ENCODE measurements at regions not wholly inside any gene's neighbourhood (a gene's known extent, or its start where the extent isn't known, plus 50 kb on each side); places are given as distances from the start of the nearest gene placed in this dataset.
"Not testable (repeated sequence)": the region's sequence is repeated elsewhere in the genome, so short reads cannot be mapped to it uniquely, and the experiment has no call there.

GRCh38 chr3:40886660-40887425, 312.5 kb upstream of the CTNNB1 start:
- no peak for DNase-seq (ENCODE audit: low read depth in 2 of 3, low spot score in 2 of 3)

- DNase-seq (ENCODE audit: low read depth in 2 of 3, low spot score in 2 of 3), result no peak
Observed at GRCh38 chr3:40891186-40891585, 308.1 kb upstream of the CTNNB1 start.

DNA sequence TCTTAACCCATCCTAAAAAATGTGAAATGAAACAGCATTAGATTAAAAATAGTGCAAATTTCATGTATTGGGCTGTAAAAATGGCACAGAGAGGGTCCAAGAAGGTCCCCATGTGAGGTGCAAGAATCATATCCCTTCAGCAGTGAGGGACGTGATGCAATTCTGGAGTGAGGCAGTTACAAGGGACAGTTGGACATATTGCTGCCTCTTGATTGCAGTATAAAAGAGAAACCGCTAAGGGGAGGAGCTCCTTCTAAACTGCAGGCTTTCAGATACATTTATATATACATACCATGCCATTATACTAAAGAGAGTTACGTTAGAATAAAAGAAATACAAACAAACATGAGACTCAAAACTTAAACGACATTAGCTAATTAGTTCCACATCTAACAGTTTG, 304.2 kb upstream of the CTNNB1 start:
- no peak for DNase-seq (ENCODE audit: low read depth in 2 of 3, low spot score in 2 of 3)

- no peak for DNase-seq (ENCODE audit: low read depth in 2 of 3, low spot score in 2 of 3)
Observed at GRCh38 chr3:40899286-40899712, 300.0 kb upstream of the CTNNB1 start.

- DNase-seq (ENCODE audit: low read depth in 2 of 3, low spot score in 2 of 3), result no peak
Observed at GRCh38 chr3:40901298-40901697, 298.0 kb upstream of the CTNNB1 start.

DNA sequence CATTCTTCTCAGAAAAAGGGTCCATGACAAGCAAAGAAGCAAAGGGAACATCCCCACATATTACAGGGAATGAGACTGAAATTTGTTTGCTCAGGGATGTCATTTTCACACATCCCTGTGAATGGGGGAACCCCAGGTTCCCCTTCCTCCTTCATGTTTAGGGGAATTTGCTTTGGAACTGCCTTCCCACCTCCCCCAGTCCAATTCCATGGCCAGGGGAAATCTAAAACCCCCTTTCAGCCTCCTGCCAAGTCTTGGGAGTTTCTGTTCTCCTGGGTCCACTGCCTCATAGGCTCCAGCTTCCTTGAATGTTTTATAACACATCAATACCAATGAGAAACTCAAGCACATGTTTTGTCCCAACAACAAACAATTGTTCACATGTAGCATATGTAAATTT, 297.5 kb upstream of the CTNNB1 start:
- no peak for DNase-seq (ENCODE audit: low read depth in 2 of 3, low spot score in 2 of 3)

- DNase-seq (ENCODE audit: low read depth in 2 of 3, low spot score in 2 of 3), result not testable (repeated sequence)
Observed at GRCh38 chr3:40907907-40908465, 291.3 kb upstream of the CTNNB1 start.

DNA sequence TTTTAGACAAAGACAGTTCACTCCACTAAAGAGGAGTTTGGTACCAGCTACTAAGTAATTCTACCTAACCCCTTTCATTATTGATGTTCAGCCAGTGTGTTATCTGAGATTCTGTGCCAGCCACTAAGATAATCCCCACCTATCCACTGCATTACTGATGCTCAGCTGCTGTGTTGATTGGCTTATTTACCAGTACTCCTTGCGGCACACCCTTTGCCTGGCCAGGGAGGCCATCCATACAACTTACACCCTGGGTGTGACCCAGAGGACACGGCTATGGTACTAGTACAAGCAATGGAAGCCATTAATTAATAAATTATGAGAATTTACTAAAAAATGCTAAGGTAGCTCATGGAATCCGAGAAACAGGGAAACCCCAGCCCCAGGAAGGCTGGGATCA, 290.7 kb upstream of the CTNNB1 start:
- DNase-seq (ENCODE audit: low read depth in 2 of 3, low spot score in 2 of 3), result no peak

DNA sequence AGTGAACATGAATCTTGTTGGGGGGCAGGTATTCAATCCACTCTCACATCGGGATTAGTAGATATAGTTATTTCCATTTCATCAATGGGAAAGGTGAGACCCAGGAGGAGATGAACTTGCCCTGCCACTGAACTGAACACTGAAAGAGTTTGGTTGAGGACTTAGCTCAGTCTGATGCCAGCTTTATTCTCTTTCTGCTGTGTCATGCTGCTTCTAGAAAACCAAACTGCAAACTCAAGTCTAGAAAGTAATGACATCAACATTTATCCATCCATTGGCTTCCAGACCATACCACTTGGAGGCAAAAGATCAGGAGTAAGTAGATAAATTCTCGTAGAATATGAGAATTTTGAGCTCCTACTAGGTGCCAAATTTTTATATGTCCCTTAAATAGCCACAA, 288.0 kb upstream of the CTNNB1 start:
- DNase-seq (ENCODE audit: low read depth in 2 of 3, low spot score in 2 of 3), result no peak

- no peak for DNase-seq (ENCODE audit: low read depth in 2 of 3, low spot score in 2 of 3)
Observed at GRCh38 chr3:40911928-40912327, 287.4 kb upstream of the CTNNB1 start.

GRCh38 chr3:40912461-40912860, 286.8 kb upstream of the CTNNB1 start:
- DNase-seq (ENCODE audit: low read depth in 2 of 3, low spot score in 2 of 3), result no peak

DNA sequence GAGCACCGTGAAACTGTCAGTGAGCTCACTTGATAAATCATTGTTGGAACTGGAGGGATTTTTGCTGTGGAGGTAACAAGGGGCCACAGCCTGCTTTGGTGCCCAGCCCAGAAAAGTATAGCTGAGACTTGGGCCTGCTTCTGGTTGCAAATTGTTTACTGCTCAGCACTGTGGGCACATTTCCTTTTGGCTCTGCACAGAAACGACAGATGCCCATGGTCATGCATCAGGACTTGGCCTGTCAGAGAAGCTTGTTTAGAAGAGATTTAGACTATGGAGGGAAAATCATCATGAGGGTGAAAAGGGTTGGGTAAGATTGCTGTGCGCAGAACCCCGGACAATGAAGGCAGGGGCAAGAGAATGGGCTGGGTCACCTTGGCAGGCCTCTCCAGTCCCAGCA, 286.1 kb upstream of the CTNNB1 start:
- no peak for DNase-seq (ENCODE audit: low read depth in 2 of 3, low spot score in 2 of 3)

- no peak for DNase-seq (ENCODE audit: low read depth in 2 of 3, low spot score in 2 of 3)
Observed at GRCh38 chr3:40913641-40914040, 285.7 kb upstream of the CTNNB1 start.

DNA sequence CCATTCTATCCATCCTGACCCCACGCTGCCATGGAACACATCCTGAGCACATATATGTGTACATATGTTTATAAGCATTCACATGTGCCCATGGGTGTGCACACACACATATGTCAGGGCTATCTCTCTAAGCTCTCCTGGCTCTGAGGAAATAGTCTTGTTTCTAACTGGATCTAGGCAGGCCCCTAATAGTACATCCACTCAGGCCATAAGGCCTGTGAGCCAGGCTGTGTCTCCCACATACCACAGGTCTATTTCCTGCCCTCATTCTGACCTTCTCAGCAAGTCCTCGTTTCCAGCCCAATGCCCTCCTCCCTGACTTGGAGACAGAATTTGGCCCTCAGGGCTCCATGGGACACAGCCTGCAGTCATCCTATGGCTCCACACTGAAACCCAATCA, 284.8 kb upstream of the CTNNB1 start:
- no peak for DNase-seq (ENCODE audit: low read depth in 2 of 3, low spot score in 2 of 3)

- DNase-seq (ENCODE audit: low read depth in 2 of 3, low spot score in 2 of 3), result no peak
Observed at GRCh38 chr3:40915346-40915865, 283.9 kb upstream of the CTNNB1 start.

GRCh38 chr3:40920041-40920440, 279.3 kb upstream of the CTNNB1 start:
- no peak for DNase-seq (ENCODE audit: low read depth in 2 of 3, low spot score in 2 of 3)

- no peak for DNase-seq (ENCODE audit: low read depth in 2 of 3, low spot score in 2 of 3)
Observed at GRCh38 chr3:40921251-40921650, 278.1 kb upstream of the CTNNB1 start.

GRCh38 chr3:40923143-40923542, 276.2 kb upstream of the CTNNB1 start:
- DNase-seq (ENCODE audit: low read depth in 2 of 3, low spot score in 2 of 3), result no peak

DNA sequence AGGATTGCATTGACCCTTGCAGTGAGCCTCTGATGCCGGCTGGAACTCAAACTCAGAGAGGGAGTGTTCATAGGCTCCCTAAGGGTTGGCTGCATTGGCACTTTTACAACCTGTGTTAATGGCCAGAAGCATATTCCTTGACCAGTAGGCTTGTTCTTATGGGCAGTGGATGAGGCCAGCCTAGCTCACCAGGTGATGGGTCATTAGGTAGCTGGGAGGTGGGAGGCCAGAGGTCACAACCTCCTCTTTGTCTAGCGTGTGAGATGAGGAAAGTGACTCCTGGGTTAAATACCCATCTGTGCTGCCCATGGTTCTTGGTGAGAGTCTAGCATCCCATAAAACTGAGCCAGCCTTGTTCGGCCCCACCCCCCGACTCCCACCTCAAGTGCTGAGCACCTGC, 275.7 kb upstream of the CTNNB1 start:
- no peak for DNase-seq (ENCODE audit: low read depth in 2 of 3, low spot score in 2 of 3)

- no peak for DNase-seq (ENCODE audit: low read depth in 2 of 3, low spot score in 2 of 3)
Observed at GRCh38 chr3:40924559-40925141, 274.7 kb upstream of the CTNNB1 start.

DNA sequence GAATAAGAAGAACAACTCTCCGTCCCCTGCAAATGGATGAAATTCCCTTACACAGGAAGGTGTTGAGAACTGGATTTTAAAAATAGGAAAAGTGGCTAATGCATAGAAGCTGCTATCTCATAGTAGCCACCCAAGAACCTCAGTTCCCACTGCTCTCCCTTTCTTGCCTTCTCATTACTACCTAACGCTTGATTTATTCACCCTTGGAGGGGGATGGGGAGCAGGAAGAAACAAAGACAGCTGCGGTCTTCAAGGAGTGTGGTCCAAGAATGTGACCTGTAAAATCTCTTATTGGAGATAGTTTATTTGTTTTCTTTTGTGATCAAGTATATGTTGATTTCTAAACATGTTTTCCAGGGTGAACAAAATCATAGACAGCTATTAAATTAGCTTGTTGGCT, 274.1 kb upstream of the CTNNB1 start:
- no peak for DNase-seq (ENCODE audit: low read depth in 2 of 3, low spot score in 2 of 3)

- no peak for DNase-seq (ENCODE audit: low read depth in 2 of 3, low spot score in 2 of 3)
Observed at GRCh38 chr3:40930131-40930538, 269.2 kb upstream of the CTNNB1 start.

Measured in activated CD8-positive, alpha-beta memory T cell treated with anti-CD3 and anti-CD28 coated beads for 48 hours (primary cell).